Upper lobe of left lung (tissue), 4 donors: ENCODE measurements at regions not wholly inside any gene's neighbourhood (a gene's known extent, or its start where the extent isn't known, plus 50 kb on each side); places are given as distances from the start of the nearest gene placed in this dataset.

Source experiments
- CTCF ChIP-seq, 6 experiments: fragments of 450-650 bp in 4 of 6; fragments of 200-600 bp in 2 of 6; sonication (generic) in 2 of 6; IDR thresholded peaks; one replicate each; pipeline ENCODE4 v1.5.1; 2016 to 2019; ENCODE audit warnings: antibody characterized with exemption in 6 of 6
- EP300 ChIP-seq, 4 donors: sonication (generic); formaldehyde crosslinking; IDR thresholded peaks; one replicate each; pipeline ENCODE4 v1.5.1; 2017; ENCODE audit warnings: antibody characterized with exemption in 4 of 4, control low read depth in 2 of 4
- POLR2A ChIP-seq, 4 donors: fragments of 450-650 bp; IDR thresholded peaks; one replicate each; pipeline ENCODE4 v1.5.1; 2016 to 2017; ENCODE audit warnings: antibody characterized with exemption in 4 of 4, mild to moderate bottlenecking in 2 of 4
- POLR2AphosphoS5 ChIP-seq, 2 donors: sonication (generic); formaldehyde crosslinking; IDR thresholded peaks; one replicate each; pipeline ENCODE4 v1.5.1; 2017; ENCODE audit warnings: antibody characterized with exemption in 2 of 2

GRCh38 chr17:5862395-5862794 is 207.8 kb upstream of the WSCD1 start:
- no peak for TF ChIP-seq EP300 (IDR thresholded peaks at IDR 0.05)
- no peak for TF ChIP-seq CTCF (IDR thresholded peaks at IDR 0.05)
- no peak for TF ChIP-seq POLR2A (IDR thresholded peaks at IDR 0.05)
- TF ChIP-seq POLR2AphosphoS5 (IDR thresholded peaks at IDR 0.05) = no peak
